CD4-positive, alpha-beta T cell treated with Interleukin-17A for 4 hours (primary cell): ENCODE measurements at regions not wholly inside any gene's neighbourhood (a gene's known extent, or its start where the extent isn't known, plus 50 kb on each side); places are given as distances from the start of the nearest gene placed in this dataset.

Experiments
- DNase-seq: peaks from one replicate; pipeline ENCODE4 v3.0.0-alpha.2; 2020; ENCODE audit warnings: mixed read lengths

GRCh38 chr18:32542221-32542798 lies 71.6 kb upstream of the GAREM1 start:
- no peak for DNase-seq

GRCh38 chr18:32530947-32531651 lies 60.4 kb upstream of the GAREM1 start:
- no peak for DNase-seq

GRCh38 chr18:32529722-32530420 lies 59.2 kb upstream of the GAREM1 start:
- DNase-seq = no peak

GRCh38 chr18:32520771-32521170 lies 50.1 kb upstream of the GAREM1 start:
- DNase-seq = no peak
